GM19452 (cell line): ENCODE measurements at regions not wholly inside any gene's neighbourhood (a gene's known extent, or its start where the extent isn't known, plus 50 kb on each side); places are given as distances from the start of the nearest gene placed in this dataset.
"Not testable (repeated sequence)": the region's sequence is repeated elsewhere in the genome, so short reads cannot be mapped to it uniquely, and the experiment has no call there.

ENCODE experiments used
- ATAC-seq: cut with Tn5 transposase; IDR thresholded peaks from one replicate; pipeline ENCODE4 v1.9.1; 2021; ENCODE audit not compliant: unreplicated experiment

DNA sequence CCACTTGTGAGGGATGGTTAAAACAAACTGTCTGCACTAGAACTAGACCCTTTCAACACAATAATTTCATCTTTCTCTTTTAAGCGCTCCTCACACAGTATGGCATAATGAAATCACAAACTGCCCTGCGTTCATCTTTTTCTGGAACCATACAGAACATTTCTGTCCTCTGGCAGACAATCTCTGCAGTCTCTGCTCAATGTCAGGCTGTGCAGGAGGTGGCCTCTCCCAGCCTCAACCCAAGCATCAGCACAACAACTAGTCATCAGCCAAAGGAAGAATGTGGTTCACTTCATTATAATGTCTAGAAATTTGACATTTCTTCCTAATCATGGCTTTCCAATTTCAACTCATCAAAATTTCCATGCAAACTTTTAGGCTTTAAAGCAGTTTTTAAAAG, 125.1 kb upstream of the STARD13 start:
- no peak for ATAC-seq

DNA sequence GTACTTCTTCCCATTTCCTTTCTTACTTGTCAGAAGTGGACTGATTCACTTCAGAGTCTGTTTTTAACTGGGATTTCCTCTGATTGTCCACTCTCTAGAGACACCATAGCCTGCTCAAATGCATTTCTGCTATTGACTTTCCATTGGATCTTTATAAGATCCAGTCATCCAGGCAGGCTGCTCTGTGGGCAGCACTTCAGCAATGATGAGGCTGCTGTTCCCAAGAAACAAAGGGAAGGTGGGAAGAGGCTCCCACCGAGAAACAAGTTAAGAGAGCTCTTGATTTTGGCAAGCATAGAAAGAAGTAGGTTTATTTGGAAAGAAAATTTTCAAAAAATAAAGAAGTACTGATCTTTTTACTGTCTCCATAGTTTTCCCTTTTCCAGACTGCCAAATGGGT, 125.8 kb upstream of the STARD13 start:
- no peak for ATAC-seq

DNA sequence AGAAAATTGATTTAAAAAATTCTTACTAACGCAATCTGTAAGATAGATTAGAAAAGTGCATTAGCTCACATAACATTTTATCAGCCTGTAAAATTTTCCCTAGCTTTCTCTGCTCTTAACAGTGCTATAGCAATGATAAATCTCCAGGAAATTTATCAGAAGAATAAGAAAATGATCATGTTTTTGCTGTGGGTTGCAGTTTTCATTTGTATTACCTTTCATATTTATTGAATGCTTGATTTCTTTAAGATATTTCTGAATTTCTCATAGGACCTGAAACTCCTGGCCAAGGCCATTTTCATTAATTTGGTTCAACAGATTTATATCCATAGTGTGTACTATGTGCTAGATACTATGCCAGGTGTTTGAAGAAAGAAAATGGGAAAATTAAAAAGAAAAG, 130.3 kb upstream of the STARD13 start:
- ATAC-seq = no peak

DNA sequence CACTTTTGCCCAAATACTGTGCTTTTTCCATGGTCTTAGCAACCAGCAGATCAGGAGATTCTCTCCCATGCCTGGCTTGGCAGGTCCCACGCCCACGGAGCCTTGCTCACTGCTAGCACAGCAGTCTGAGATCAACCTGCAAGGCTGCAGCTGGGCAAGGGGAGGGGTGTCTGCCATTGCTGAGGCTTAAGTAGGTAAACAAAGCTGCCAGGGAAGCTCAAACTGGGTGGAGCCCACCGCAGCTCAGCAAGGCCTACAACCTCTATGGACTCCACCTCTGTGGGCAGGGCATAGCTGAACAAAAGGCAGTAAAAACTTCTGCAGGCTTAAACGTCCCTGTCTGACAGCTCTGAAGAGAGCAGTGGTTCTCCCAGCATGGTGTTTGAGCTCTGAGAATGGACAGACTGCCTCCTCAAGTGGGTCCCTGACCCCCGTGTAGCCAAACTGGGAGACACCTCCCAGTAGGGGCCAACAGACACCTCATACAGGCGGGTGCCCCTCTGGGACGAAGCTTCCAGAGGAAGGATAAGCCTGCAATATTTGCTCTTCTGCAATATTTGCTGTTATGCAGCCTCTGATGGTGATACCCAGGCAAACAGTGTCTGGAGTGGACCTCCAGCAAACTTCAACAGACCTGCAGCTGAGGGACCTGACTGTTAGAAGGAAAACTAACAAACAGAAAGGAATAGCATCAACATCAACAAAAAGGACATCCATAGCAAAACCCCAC, 132.8 kb upstream of the STARD13 start:
- not testable (repeated sequence) for ATAC-seq

DNA sequence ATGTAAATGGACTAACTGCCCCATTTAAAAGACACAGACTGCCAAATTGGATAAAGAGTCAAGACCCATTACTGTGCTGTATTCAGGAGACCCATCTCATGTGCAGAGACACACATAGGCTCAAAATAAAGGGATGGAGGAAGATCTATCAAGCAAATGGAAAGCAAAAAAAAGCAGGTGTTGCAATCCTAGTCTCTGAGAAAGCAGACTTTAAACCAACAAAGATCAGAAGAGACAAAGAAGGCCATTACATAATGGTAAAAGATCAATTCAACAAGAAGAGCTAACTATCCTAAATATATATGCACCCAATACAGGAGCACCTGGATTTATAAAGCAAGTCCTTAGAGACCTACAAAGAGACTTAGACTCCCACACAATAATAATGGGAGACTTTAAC, 134.6 kb upstream of the STARD13 start:
- ATAC-seq = not testable (repeated sequence)

DNA sequence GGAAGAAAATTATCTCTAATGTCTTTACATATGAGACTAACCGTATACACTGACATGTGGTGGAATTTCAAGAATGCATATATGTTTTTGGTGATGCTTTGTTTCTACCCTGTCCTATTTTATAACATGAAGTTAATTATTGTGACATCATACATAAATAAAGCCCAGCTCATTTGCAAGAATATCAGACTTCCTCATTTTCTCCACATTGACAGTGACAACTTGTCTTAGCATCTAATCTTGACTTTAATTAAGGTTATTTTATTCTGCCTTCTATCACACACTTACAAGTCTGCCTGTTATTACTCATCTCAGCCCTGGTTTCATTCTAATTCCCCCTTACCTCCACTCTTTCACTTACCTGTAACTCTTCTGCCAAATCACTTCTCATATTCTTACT, 140.6 kb upstream of the STARD13 start:
- no peak for ATAC-seq

DNA sequence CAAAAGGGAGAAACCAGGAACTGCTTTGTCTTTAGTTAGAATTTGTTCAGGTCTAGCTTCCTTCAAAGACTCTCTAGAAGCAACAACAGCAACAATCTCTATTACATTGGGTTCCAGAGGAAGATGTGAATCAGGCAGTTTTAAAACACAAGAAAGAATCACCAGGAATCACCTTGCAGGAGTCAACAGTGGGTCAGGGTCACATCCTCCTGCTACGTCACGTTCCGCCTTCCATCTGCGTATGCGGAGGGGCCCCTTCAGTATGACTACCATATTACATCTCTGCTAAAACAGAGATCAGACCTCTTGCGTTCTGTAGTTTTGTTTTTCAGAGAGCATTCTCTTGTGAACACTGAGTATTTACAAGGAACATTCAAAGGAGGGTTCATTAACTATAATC, 147.8 kb upstream of the STARD13 start:
- ATAC-seq = no peak

DNA sequence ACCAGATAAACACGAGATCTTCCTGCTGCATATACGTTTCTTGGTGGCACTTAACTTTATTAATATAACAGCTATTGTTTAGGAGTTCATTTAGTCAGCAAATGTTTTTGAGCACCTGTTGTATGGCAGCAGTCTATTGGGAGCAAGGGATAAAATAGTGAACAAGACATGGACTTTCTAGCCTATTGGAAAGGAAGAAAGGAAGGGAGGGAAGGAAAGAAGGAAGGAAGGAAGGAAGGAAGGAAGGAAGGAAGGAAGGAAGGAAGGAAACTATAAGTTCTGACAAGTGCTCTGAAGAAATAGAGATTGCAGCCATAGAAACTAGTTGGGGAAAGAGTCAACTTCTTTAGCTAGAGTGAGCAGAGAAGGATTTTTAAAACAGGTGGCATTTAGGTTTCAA, 149.1 kb upstream of the STARD13 start:
- no peak for ATAC-seq

DNA sequence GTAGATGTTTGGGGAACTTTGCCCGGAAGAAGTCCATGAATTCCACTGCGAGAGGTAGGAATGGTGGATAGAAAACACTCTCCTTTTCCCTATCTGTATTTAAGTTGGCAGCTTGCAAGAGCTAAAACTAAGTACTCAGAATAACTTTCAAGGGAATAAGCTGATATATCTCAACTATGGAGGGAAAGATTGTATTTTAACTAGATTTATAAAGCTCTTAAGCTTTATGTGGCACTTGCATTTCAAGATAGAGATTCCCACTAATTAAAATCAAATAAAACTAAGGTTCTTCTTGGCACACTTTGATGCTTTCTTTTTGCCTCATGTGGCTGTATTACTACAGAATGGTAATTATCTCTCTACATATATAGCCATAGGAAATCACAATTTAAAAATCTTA, 149.7 kb upstream of the STARD13 start:
- no peak for ATAC-seq

DNA sequence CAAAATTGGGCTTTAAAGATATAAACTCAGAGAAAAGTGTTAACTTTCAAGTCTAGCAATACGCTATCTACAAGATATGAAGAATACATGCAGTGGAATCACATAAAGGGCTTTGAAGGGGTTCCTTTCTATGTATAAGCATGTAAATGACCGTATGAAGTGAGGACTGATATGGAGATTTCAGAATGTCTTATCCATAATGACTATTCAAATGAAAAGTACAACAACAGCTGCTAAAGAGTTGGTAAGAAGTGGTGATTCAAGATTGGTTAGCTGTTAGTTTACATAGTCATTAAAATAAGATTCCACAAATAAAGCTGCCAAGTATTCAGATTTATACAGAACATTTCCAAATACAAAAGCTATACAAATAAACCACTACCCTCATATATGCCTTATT, 153.4 kb upstream of the STARD13 start:
- no peak for ATAC-seq

DNA sequence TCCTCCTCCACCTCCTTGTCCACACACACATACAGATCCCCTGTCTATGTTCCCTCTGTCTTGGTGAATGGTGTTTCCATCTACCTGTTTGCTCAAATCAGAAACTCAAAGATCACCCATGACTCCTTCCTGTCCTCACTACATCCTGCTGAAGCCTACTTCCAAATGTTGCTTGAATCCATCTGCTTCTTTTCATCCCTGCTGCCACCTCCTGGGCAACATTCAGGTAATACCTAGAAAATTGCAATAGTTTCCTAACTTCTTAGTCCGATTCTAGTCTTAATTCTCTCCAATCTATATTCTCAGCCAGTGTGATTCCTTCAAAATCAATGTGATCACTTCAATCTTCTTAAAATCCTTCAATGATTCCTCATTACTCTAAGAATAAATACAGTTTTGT, 155.5 kb upstream of the STARD13 start:
- ATAC-seq = no peak

DNA sequence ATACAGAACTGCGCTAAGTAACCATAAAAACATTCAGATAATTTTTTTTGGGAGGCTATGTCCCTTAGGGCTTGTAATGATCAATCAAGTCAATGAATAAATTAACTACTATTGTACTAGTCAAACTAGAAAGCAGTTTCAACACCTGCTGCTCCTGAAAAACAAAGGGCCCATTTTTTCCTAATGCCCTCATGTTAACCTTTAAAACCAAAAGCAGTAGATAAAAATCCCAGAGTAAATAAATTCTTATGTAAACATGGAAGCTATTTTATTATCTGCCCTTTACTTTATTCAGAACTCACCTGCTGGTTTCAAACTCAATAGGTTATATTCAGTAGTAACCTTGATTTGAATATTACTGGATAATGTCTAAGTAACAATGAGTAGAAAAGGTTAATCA, 159.5 kb upstream of the STARD13 start:
- ATAC-seq = no peak

DNA sequence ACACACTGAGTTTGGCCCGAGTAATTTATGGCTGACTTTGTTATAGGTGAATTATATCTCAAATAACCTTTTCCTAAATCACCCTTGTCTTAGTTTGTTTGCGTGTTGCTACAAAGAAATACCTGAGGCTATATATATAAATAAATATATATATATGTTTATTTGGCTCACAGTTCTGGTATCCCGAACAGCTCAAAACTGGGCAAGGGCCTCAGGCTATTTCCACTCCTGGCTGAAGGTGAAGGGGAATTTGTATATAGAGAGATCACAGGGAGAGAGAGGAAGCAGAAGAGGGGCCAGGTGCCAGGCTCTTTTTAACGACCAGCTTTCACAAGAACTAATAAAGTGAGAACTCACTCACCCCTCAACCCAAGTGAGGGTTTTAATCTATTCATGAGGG, 159.9 kb upstream of the STARD13 start:
- no peak for ATAC-seq

DNA sequence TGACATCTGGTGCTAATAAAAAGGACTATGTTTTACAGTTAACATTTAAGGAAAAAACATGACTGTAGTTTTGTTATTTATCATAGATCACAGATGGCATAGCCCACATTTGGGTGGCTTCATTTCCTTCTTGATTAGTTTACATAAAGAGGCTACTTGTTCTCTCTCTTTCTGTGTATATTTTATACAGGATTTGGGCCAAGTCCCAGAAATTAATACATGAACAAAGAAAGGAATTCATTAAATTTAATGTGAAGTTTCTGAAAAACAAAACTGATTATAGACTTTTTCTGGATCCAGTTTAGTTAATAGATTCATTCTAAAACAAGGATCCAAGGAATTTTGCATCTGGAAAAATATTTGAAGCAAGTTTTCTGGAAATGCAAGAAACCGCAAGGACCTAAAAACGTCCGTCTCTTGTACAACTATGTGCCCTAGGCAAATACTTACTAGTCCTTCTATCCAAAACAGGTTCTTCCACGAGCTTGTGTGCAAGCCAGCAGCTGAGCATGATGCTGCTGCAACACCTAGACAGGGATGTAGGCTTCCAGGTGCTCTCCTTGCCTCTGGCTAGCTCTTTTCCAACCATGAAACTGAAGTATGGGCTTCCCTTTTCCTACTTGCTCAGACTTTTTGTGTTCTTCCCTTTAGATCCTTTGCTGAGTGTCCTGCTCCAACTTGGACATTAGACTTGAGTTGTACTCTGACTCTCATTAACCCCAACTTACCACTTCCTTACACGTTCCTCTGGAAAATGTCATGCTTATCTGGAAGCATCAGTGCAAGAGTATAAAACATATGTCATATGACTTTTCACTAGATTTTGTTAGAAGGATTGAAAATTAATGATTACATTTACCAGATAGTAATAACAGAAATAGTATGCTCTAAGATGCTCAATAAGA, 161.5 kb upstream of the STARD13 start:
- ATAC-seq = no peak

DNA sequence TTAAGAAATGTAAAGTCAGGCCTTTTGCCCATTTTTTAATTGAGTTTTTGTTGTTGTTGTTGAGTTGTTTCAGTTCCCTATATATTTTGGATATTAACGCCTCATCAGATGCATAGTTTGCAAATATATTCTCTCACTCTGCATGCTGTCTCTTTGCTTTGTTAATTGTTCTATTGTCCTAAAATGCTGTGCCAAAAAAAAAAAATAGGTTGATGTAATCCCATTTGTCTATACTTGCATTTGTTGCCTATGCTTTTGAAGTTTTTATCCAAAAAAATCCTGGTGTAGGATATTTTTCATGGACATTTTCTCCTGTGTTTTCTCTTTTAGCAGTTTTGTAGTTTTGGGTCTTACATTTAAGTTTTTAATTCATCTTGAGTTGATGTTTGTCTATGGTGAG, 163.3 kb upstream of the STARD13 start:
- ATAC-seq = no peak

DNA sequence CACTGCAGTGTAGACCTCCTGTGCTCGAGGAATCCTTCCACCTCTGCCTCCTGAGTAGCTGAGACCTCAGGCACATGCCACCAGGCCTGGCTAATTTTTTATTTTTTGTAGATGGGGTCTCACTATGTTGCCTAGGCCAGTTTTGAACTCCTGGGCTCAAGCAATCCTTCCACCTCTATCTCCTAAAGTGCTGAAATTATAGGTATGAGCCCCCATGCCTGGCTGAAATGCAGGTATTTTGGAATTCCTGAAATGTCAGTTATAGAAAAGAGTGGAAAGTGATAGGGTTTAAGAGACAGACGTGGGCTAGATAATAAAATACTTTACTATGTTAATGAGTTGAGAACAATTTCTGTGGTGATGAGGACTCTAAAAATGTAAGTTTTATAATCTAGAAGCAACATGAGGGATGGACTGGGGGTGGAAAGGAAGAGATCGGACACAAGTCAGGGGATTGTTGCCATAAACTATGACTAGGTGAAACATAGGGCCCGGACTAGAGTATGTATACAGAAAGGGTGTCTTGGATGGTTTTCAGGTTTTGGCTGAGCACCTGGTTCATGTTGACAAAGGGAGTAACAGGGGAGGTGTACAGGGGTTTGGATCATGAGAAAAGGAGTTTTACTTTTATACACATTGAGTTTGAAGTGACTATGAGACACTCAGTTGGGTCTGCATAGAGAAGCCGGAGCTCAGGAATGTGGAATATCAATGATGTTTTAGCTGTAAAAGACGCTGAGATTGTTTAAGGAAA, 165.6 kb upstream of the STARD13 start:
- ATAC-seq = no peak

DNA sequence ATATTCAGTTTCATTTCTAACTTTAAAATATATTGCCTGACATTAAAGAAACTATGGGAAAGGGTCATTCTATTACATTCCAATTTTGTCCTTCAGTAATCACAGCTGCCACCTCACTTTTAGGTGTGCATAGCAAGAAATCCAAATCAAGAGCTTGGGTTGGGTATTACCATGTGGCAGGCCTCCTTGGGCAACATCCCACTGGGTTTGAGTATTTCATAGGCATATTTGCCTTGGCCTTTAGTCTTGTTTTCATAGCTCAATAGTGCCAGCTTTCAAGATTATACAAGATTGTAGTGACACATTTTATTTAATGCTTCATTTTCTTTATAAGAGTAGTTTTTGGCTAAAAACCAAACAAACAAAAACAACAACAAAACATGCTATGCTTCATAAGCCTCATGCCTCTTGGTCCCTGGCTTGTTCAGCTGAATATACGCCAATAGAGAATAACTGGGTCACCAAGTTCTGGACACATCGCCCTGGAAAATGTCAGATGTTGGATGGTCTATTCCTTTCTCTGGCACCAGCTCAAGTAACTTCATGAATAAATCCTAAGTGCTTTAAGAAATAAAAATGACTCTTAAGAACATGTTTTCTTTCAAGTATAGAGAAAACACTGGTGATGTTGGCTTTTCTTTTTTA, 167.4 kb upstream of the STARD13 start:
- ATAC-seq = no peak

DNA sequence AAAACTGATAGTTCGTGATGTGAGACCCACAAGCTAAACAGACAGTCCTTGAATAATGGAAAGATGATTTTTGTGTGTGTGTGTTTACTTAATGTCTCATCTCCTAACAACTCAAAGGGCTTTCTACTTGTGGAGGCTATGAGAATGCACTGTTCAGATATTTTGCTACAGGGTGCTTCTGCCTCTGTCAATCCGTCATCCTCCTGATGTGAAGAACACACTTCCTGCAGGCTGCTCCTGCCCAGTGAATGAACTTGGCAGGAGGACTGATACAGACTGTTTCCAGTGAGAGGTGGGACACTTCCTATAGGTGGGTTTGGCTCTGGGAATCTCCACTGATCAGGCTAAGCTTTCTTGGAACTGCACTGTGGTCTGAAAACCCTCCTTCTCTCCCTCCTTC, 168.4 kb upstream of the STARD13 start:
- ATAC-seq = no peak

DNA sequence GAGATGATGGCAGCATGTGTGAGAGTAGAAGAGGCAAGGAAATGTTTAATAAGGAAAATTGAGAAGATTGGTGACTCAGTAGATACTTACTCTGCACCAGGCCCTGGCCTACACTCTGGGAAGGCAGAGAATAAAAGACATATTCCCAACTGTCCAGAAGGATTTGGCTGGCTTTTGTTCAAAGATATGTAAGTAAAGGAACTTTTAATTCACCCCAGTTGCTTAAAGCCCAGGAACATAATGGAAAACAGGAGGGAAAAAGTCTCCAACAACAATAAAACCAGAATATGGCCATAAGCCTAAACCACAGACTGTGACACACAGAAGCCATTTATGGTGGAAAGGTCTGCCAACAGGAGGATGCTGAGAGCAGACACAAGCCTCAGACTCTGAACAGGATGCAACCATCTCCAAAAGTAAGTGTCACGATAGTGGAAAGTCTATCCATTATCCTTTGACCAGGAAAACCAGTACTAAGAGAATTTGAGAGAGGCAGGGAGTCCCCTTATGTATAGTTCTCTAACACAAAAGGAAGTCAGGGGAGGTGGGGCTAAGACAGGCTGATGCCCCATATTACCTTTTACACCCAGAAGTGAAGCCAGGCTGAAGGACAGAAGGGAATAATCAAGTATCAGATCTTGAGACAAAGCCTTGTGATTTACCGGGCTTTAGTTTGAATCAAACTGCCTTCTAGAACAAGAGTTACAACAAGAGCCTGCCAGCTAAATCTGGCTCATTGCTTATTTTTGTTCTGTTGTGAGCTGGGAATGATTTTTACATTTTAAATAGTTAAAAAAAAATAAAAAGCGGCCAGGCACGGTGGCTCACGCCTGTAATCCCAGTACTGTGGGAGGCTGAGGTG, 169.5 kb upstream of the STARD13 start:
- ATAC-seq = no peak

DNA sequence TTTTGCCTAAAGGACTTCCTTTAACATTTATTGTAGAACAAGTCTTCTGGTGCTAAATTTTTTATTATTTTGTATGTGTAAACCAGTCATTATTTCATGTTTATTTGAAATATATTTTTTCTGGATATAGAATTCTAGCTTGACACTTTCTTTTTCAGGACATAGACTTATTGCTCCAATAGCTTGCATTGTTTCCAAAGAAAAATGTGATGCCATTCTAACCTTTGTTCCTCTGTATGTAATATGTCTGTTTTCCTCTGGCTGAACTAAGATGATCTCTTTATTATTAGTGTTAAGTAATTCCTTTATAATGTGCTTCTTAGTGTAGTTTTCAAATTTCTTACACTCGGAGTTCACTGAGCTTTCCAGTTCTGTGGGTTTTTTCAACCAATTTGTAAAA, 174.1 kb upstream of the STARD13 start:
- ATAC-seq = no peak
